ENCODE measurements at regions not wholly inside any gene's neighbourhood (a gene's known extent, or its start where the extent isn't known, plus 50 kb on each side); places are given as distances from the start of the nearest gene placed in this dataset.

- no peak for TF ChIP-seq PKNOX1 (IDR thresholded peaks at IDR 0.05)
- TF ChIP-seq BHLHE40 (IDR thresholded peaks at IDR 0.05; ENCODE audit: borderline replicate concordance), result no peak
- no peak for TF ChIP-seq ARNT (IDR thresholded peaks at IDR 0.05)
- no peak for TF ChIP-seq FOXM1 (IDR thresholded peaks at IDR 0.05; ENCODE audit: borderline replicate concordance)
- no peak for TF ChIP-seq ELF4 (IDR thresholded peaks at IDR 0.05)
- no peak for TF ChIP-seq NFRKB (IDR thresholded peaks at IDR 0.05)
- TF ChIP-seq L3MBTL2 (conservative IDR thresholded peaks at IDR 0.05), result no peak
- no peak for TF ChIP-seq FOXA1 (IDR thresholded peaks at IDR 0.05)
- no peak for TF ChIP-seq SP1 (IDR thresholded peaks at IDR 0.05)
- TF ChIP-seq TARDBP (IDR thresholded peaks at IDR 0.05), result no peak
These were observed 543.9 kb upstream of the PLXNA2 start for GRCh38 chr1:208788013-208788540.
